ENCODE measurements at regions not wholly inside any gene's neighbourhood (a gene's known extent, or its start where the extent isn't known, plus 50 kb on each side); places are given as distances from the start of the nearest gene placed in this dataset.

DNA sequence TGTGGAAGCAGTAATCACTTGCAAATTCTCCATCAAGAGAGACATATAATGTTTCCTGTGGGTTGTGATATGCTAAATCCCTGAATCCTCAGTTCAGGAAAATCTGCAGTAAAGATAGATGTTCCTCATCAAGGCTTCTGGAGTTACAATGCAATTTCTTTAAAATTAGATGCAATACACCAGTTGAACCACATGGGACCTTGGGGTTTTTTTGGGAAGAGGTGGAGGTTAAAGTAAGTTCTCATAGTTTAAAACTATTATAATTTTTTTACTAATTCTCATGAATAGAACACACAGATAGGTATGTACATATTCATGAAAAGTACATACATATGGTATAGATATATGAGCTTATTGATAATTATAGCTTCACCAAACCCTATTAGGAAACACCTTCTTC, 496.2 kb downstream of the SATB2 start:
- DNase-seq (ENCODE audit: low spot score), result no peak
- Histone ChIP-seq H3K27me3 (no peaks in the 10 kb centered on the region), H2AFZ (no peak overlapping the region), H3K4me1 (ENCODE audit: insufficient read depth) (no peaks in the 10 kb centered on the region), H3K36me3 (replicated peaks; ENCODE audit: insufficient read depth, low read depth) (no peaks in the 10 kb centered on the region), H3K9me3 (ENCODE audit: low read depth) (no peaks in the 10 kb centered on the region), H3K4me2 (no peak overlapping the region), H4K20me1 (ENCODE audit: insufficient read depth, poor library complexity, severe bottlenecking) (no peaks in the 10 kb centered on the region), H3K4me3 (no peak overlapping the region), H3K79me2 (no peaks in the 10 kb centered on the region), H3K9me2 (replicated peaks; ENCODE audit: insufficient read depth) (no peaks in the 10 kb centered on the region), H3K27ac (no peak overlapping the region)
- TF ChIP-seq, protein P1, sequence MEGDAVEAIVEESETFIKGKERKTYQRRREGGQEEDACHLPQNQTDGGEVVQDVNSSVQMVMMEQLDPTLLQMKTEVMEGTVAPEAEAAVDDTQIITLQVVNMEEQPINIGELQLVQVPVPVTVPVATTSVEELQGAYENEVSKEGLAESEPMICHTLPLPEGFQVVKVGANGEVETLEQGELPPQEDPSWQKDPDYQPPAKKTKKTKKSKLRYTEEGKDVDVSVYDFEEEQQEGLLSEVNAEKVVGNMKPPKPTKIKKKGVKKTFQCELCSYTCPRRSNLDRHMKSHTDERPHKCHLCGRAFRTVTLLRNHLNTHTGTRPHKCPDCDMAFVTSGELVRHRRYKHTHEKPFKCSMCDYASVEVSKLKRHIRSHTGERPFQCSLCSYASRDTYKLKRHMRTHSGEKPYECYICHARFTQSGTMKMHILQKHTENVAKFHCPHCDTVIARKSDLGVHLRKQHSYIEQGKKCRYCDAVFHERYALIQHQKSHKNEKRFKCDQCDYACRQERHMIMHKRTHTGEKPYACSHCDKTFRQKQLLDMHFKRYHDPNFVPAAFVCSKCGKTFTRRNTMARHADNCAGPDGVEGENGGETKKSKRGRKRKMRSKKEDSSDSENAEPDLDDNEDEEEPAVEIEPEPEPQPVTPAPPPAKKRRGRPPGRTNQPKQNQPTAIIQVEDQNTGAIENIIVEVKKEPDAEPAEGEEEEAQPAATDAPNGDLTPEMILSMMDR (IDR thresholded peaks at IDR 0.05; ENCODE audit: poor library complexity), result no peak
- TF ChIP-seq EZH2 (IDR thresholded peaks at IDR 0.05; ENCODE audit: borderline replicate concordance) (no peak), EZH2phosphoT487 (IDR thresholded peaks at IDR 0.05; ENCODE audit: low read depth, severe bottlenecking, unreplicated experiment) (no peak)

DNA sequence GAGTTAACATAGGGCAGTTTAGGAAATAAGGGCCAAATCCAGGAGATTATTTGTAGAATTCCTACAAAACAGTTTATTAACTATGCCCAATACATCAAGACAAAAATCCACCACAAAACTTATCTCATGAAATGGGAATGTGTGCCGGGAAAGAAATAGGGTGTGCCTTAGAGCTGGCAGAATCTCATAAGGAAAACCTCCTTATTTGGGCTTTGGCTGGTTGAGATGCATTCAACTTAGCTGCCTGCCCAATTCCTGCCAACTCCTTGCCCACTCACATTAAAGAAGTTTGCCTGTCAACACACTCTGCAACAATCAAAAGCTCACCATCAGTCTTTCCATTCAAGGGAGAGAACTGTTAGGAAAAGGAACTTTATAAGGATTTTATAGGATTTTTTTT, 500.6 kb downstream of the SATB2 start:
- no peaks in the 10 kb centered on the region for H4K20me1 ChIP-seq (ENCODE audit: insufficient read depth, poor library complexity, severe bottlenecking)
- H3K4me1 ChIP-seq (ENCODE audit: insufficient read depth), result no peaks in the 10 kb centered on the region
- no peak overlapping the region for H3K4me2 ChIP-seq
- 88% methylated on average over 1 of the region's 1 CpG for WGBS (ENCODE audit: low lambda C conversion rate, missing lambda C conversion rate)
- no peaks in the 10 kb centered on the region for H3K79me2 ChIP-seq
- no peaks in the 10 kb centered on the region for H3K36me3 ChIP-seq (replicated peaks; ENCODE audit: insufficient read depth, low read depth)
- H3K4me3 ChIP-seq, result no peak overlapping the region
- no peaks in the 10 kb centered on the region for H3K9me3 ChIP-seq (ENCODE audit: low read depth)
- no peak for DNase-seq (ENCODE audit: low spot score)
- H3K9me2 ChIP-seq (replicated peaks; ENCODE audit: insufficient read depth), result no peaks in the 10 kb centered on the region
- no peak overlapping the region for H2AFZ ChIP-seq
- H3K27ac ChIP-seq, result no peak overlapping the region
- TF ChIP-seq, protein P1 (IDR thresholded peaks at IDR 0.05; ENCODE audit: poor library complexity), result no peak
- no peak for TF ChIP-seq EZH2 (IDR thresholded peaks at IDR 0.05; ENCODE audit: borderline replicate concordance)
- no peak for TF ChIP-seq EZH2phosphoT487 (IDR thresholded peaks at IDR 0.05; ENCODE audit: low read depth, severe bottlenecking, unreplicated experiment)
- no peaks in the 10 kb centered on the region for H3K27me3 ChIP-seq

DNA sequence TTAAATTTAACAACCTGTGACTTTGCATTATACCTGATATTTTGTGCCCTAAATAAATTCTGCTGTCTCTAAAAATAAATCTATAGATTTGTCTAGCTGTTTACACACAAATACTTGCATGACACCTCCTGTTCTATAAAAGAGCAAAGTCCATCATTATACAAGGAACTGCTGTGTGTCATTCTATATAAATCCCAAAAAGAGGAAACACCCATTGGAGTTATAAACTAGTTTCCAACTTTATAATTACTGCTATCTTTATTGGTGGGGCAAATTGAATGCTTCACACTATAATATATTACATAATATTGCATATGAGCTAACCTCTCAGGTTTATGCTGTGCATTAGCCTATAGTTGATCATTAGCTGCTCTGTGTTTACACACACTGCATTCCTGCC, 504.4 kb downstream of the SATB2 start:
- DNase-seq (ENCODE audit: low spot score), result no peak
- Histone ChIP-seq H3K36me3 (replicated peaks; ENCODE audit: insufficient read depth, low read depth) (no peaks in the 10 kb centered on the region), H3K27me3 (no peaks in the 10 kb centered on the region), H3K79me2 (no peaks in the 10 kb centered on the region), H3K9me2 (replicated peaks; ENCODE audit: insufficient read depth) (no peaks in the 10 kb centered on the region), H3K27ac (no peak overlapping the region), H4K20me1 (ENCODE audit: insufficient read depth, poor library complexity, severe bottlenecking) (no peaks in the 10 kb centered on the region), H2AFZ (no peak overlapping the region), H3K4me3 (no peak overlapping the region), H3K4me1 (ENCODE audit: insufficient read depth) (no peaks in the 10 kb centered on the region), H3K9me3 (ENCODE audit: low read depth) (no peaks in the 10 kb centered on the region), H3K4me2 (no peak overlapping the region)
- no peak for TF ChIP-seq EZH2phosphoT487 (IDR thresholded peaks at IDR 0.05; ENCODE audit: low read depth, severe bottlenecking, unreplicated experiment)
- TF ChIP-seq EZH2 (IDR thresholded peaks at IDR 0.05; ENCODE audit: borderline replicate concordance), result no peak
- TF ChIP-seq, protein P1 (IDR thresholded peaks at IDR 0.05; ENCODE audit: poor library complexity), result no peak

DNA sequence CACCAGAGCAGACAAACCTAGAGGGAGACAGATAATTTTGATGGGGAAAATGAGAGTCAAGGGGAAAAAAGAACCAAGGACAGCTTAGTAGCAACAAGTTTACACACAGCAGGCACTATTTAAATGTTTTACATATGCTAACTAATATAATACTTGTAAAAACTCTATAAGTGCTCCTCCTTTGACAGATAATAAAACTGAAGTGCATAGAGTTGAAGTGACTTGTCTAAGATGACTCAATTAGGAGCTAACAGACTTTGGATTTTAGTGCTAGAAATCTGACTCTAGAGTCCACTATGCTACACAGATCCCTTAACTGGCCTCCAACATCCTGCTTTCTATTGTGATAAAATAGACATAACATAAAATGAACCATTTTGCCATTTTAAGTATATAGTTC, 506.9 kb downstream of the SATB2 start:
- Histone ChIP-seq H3K27ac (no peak overlapping the region), H2AFZ (no peak overlapping the region), H3K4me3 (no peak overlapping the region), H4K20me1 (ENCODE audit: insufficient read depth, poor library complexity, severe bottlenecking) (no peaks in the 10 kb centered on the region), H3K9me2 (replicated peaks; ENCODE audit: insufficient read depth) (no peaks in the 10 kb centered on the region), H3K36me3 (replicated peaks; ENCODE audit: insufficient read depth, low read depth) (no peaks in the 10 kb centered on the region), H3K27me3 (no peaks in the 10 kb centered on the region), H3K4me1 (ENCODE audit: insufficient read depth) (no peaks in the 10 kb centered on the region), H3K4me2 (no peak overlapping the region), H3K9me3 (ENCODE audit: low read depth) (no peaks in the 10 kb centered on the region), H3K79me2 (no peaks in the 10 kb centered on the region)
- no peak for TF ChIP-seq EZH2 (IDR thresholded peaks at IDR 0.05; ENCODE audit: borderline replicate concordance)
- TF ChIP-seq, protein P1 (IDR thresholded peaks at IDR 0.05; ENCODE audit: poor library complexity), result no peak
- no peak for TF ChIP-seq EZH2phosphoT487 (IDR thresholded peaks at IDR 0.05; ENCODE audit: low read depth, severe bottlenecking, unreplicated experiment)
- DNase-seq (ENCODE audit: low spot score), result no peak

All from hepatocyte (in vitro differentiated cells).